ENCODE measurements at regions not wholly inside any gene's neighbourhood (a gene's known extent, or its start where the extent isn't known, plus 50 kb on each side); places are given as distances from the start of the nearest gene placed in this dataset.

DNA sequence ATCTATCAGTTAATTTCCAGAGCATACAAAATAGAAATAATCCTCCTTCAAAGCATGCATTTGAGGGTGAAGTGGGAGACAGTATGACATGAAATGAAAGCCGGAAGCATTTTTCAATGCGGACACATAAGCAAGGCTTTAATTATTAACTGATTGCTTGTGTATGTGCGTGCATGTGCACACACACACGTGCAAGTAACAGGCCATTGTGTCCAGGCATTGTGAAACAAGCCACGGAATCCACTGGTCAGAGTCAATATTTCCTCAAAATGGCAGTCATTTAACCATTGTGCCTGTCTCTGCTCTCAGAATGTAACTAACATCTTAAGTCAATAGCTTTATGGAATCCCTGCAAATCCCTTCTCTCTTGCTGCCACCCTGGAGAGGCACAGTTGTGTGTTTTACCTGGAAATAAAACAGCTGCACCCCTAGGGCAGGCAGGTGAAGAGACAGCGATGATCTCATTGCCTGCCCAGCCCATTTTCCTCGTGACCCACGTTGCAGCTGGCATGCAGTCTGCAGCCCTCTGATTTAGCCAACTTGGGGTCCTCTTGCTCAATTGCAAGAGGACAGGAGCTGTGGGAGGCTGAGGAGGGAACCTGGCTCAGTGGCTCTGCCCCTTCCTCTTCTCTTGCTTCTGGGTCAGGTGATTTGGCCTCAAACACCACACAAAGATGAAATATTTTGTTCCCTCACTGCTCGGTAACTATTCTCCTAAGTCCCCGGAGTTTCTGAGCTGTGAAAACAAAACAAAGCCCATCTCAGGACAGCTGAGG, 500.9 kb upstream of the ZMIZ1 start:
- no peak for DNase-seq (ENCODE audit: low spot score)

DNA sequence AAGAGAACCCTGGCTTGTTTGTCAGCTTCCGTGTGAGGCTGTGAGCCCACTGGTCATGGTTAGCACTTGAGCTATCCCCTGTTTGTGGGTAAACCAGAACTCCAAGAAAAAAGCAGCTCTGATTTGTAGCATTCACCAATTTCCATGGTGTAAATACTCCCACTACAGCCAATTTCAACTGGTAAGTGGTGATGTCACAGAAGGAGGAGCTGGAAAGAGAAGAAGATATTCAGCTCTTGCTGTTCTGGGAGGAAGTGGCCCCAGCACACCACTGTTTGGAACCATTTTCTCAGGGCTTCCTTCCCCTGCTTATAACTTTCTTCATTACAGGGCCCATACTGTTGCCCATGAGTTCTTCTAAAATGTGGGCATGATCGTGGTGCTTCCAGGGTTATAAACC, 500.1 kb upstream of the ZMIZ1 start:
- no peak for DNase-seq (ENCODE audit: low spot score)

DNA sequence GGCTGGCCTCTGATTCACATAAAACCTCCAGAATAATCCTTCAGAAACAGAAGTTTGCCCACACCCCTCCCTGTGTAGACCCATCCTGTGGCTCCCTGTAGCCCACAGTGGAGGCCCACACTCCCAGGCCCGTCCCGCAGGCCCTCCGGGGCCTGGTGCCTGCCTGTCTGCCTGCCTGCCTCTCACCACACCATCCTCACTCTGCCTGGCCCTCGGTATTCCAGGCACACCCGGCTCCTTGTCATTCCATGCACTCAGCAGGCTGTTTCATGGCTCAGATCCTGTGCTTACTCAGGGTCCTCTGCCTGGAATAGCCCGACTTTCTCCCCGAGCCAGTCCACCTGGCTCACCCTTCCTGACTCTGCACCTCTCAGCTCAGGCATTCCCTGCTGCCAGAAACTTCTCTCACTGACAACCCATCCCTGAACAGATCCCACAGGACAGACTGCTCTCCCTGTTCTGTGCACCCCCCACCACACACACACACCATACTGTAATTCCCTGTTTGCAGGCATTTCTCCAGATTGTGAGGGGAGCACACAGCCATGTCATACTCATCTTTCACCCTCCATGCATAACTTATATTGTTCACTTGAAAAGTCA, 498.0 kb upstream of the ZMIZ1 start:
- DNase-seq (ENCODE audit: low spot score), result peak; percentile 24

DNA sequence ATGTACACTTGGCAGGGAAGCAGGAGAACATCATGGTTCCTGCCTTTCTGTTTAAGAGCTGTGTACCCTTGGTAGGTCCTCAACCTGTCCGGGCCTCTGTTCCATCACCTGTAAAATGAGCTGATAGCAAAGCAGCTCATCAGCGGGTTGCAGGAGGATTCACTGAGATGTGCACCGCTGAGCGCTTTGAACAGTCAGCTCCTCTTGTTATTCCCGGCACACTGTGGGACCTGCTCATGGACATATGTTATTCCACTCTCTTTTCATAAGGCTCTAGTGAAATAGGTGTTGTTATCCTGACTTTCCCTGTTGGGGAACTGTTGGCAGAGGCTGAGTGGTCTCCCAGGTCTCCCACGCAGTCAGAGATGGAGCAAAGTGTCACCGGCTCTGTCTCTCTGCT, 497.5 kb upstream of the ZMIZ1 start:
- DNase-seq (ENCODE audit: low spot score), result no peak

DNA sequence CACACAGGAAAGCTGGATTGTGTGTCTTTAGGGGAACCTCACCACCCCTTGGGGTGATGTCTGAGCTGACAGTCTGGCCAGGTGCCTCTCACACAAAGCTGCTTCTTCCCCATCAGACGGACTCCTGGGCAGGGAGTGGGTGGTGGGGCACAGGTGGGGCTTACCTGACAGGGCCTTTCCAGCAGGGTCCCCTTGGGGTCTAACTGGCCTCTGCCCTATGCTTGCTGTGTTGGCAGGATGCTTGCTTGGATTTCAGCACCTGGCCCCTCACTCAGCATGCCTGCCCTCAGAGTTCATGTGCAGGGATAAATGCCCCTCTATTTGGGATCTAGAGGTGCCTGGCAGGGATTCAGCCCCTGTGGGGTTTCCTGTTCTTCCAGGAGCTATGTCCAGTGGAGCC, 496.9 kb upstream of the ZMIZ1 start:
- DNase-seq (ENCODE audit: low spot score), result no peak

DNA sequence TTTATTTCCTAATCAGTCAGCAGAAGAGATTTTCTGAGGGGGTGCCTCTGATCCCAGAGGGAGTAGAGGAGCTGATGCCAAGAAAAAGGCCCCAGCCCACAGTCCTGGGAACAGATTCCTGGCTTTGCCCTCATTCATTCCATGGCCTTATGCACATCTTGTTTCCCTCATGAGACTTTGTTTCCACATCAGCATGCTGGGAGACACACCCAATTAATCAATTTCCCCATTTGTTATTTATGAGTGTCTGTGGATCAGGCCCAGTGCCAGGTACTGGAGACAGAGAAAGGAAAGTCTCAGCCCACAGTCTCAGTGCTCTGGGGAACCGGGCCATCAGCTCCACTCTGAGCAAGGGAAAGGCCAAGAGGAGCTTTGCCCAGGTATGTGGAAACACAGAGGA, 496.2 kb upstream of the ZMIZ1 start:
- DNase-seq (ENCODE audit: low spot score), result no peak

DNA sequence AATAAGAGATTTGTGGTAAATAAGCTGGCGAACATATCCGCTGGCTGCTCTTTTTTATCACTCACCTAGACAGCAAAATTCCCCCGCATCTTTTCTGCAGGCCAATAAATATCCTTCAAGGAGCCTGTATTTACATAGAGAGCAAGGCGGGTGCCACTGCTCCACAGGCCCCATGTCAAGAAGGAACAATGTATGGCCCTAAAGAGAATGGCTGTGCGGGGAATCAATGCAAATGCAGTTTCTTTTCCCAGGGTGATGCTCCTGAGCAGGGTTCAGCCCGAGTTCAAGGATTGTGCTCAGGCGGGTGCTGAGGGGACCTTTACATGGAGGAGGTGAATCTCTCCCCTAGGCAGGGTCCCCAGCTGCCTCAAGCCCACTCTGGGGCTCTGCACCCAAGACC, 494.2 kb upstream of the ZMIZ1 start:
- DNase-seq (ENCODE audit: low spot score), result no peak

DNA sequence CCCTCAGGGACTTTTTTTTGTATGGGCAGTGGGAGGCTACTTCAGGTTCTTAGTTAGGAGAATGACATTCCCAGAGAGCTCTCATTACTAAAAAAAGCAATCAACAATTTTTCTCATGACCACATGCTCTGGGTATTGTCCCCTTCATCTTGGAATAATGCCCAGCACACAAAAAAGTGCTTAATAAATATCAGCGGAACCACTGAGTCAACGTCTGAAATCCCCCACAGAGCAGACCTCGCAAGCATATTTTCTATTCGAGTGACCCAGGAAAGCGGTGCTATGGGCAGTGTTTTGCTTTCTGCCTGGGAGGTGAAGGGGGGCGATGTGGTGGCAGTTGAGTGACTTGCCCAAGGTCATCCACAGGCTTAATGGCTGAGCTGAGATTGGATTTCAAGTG, 493.4 kb upstream of the ZMIZ1 start:
- DNase-seq (ENCODE audit: low spot score), result no peak

DNA sequence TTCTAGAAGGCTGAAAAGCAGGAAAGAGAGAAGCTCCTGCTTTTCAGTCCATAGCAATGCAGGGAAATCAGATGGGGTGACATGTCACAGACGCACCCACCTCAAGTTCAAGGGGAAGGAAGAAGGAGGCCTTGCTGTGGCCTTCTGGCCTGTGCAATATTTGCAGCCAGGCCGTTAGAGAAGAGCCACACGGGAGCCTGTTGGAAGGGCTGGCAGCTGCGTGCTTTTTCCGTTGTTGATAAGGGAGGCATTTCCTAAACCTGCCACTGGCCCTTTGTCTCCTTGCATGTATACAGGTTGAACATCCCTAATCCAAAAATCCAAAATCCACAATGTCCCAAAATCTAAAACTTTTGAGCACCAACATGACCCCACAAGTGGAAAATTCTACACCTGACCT, 492.5 kb upstream of the ZMIZ1 start:
- DNase-seq (ENCODE audit: low spot score), result no peak

DNA sequence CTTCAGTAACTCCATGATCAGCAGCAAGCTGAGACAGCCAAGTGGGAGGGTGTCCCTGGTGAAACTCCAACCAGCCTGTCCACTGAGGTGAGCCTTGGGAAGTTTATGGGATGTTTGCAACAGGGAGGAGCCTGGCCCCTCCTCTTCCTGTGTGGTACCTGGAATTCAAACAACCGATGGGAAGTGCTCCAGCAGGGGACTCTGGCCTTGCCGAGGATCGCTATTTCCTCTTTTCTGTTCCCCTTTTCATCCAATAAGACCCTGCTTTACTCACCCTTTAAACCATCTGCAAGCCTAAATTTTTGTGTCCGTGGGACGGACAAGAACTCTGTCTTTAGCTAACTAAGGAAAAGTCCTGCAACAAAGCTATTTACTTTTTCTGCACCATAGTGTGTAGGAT, 491.1 kb upstream of the ZMIZ1 start:
- DNase-seq (ENCODE audit: low spot score), result peak; percentile 19

DNA sequence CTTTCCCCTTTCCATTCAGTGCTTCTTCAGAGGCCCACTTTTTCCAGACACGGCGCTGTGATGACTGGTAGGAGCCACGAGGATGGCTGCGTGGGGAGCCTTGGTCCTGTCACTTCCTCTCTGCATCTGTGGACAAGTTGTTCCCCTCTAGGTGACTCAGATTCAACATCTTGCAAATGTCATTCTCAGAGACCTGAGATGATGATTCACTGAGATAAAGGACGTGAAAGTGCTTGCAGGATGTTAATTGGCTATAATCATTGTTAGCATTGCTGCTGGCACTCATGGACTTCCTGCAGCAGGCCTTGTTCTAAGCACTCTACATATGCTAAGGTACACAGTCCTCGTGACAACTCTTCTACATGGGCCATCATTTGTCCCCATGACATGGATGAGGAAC, 489.8 kb upstream of the ZMIZ1 start:
- DNase-seq (ENCODE audit: low spot score), result no peak

DNA sequence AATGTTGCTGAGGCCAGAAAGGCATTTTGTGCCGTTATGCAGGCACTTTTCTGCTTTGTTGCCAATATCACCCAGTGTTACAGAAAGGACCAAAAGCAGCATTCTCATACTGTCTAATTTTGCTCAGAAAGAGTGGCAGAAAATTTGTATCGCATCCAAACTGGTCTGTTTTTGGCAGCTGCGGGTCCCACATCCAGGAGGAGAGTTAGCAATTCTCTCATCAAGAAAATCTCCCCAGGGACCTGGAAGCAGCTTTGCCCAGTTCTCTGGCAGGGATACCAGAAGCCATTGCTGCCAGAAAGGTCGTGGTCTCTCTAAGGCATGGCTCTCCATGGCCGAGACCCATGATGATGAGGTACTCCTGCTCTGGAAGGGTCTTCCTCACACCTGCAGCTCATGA, 489.2 kb upstream of the ZMIZ1 start:
- no peak for DNase-seq (ENCODE audit: low spot score)

DNA sequence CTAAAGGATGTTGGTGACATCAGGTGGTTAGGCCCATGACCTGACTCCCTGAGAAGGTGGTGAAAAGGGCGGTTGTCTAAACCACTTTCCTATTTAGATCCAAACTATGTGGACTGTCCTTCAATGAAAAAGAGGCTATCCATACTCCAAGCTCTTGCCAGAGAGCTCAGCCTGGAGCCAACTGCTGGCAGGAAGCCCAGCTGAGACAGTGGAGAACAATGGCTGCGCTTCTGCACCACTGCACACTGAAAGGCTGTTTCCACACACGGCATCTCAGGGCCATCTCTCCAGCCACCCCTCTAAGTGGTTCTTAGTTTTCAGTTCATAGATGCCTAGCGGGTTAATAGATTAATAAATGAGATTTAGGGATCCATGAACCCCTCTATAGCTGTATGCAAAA, 488.8 kb upstream of the ZMIZ1 start:
- peak; percentile 94 for DNase-seq (ENCODE audit: low spot score)

DNA sequence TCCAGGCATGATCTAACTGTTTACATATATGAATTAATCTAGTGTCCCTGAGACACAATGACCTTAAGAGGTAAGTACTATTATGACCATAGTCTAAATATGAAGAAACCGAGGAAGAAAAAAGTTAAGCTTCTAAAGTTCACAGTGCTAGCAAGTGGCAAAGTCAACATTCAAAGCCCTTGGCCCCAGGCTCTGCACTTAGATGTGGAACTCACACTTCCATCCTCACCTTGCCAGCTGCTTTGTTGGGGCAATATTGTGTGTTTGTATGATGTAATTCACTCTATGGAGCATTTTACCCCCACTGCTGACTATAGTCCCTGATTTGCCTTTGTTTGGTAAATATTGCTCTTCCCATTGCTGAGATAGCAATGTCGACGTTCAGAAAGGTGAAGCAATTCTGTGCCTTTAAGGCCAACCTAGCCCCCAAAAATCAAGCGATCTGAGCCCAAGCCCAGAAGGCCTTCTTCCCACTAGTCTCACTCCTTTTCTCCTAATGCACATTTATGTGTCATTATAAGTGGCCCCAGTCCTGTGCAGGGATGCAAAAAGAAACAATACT, 487.6 kb upstream of the ZMIZ1 start:
- no peak for DNase-seq (ENCODE audit: low spot score)

DNA sequence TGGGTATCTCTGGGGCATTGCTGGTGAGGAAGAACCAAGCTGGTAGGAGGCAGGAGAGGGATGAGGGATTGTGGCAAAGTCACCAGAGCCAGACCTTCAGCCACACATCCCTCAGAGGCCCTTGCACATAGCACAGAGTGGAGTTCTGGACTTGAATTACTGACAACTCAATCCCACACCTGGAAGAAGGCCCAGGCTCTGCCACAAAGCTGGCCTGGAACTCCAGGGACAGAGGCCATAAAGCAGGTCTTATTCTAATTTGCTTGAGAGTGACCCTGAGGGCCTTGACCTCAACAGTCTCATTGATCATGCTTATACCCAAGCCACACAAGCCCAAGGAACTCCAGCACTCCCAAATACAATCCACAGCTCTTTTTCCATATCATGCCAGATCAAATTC, 486.2 kb upstream of the ZMIZ1 start:
- DNase-seq (ENCODE audit: low spot score), result no peak

DNA sequence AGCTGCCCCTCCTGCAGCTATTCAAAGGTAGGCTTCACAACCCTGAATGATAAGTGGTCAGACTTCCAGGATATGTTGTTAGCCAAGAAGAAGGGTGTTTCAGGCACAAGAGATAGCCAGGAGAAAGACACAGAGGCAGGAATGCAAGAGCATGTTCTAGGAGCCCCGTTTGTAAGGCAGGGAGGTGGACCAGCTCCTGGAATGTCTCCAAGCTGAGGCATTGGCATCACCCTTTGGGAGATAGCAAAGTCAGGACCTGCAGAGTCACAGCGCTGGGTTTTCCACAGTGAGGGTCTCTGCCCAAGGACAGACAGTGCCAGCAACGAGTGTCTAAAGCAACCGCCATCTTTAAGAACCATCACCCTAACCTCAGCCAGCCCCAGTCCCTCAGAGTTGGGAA, 484.5 kb upstream of the ZMIZ1 start:
- DNase-seq (ENCODE audit: low spot score), result no peak

DNA sequence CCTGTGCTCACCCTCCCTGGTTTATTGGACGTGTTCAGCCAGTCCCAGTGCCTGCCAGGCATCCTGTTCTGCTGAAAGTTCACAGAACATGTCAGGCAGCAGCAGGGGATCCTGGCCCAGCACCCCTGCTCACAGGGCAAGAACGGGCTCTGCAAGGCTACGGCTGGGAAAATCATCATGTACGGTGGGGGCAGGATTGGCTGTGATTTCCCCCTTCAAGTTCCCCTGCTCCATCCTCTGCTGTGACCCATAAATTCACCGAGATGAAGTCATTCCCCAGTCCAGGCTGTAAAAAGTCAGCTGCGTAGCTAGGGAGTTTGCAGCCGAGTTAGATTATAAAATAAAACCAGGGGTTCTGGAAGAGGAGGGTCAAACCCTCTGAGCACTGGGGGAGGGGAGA, 484.1 kb upstream of the ZMIZ1 start:
- no peak for DNase-seq (ENCODE audit: low spot score)

DNA sequence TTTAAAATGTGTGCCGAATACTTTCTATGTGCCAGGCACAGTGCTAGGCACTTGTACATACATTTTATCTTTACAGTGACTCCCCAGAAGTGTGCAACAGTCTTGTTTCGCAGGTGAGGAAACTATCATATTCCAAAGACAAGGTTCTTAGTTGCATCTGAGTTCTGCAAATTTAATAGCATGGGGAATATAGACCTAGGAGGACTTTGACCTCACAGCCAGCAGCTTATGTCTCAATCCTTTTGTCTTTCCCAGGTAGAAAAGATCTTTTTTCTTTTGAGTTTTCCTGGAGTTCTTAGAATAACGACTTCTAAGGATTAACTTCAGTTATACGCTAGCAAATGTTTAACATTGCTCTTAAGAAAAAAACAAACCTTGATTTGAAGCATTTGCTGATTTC, 482.8 kb upstream of the ZMIZ1 start:
- DNase-seq (ENCODE audit: low spot score), result no peak

DNA sequence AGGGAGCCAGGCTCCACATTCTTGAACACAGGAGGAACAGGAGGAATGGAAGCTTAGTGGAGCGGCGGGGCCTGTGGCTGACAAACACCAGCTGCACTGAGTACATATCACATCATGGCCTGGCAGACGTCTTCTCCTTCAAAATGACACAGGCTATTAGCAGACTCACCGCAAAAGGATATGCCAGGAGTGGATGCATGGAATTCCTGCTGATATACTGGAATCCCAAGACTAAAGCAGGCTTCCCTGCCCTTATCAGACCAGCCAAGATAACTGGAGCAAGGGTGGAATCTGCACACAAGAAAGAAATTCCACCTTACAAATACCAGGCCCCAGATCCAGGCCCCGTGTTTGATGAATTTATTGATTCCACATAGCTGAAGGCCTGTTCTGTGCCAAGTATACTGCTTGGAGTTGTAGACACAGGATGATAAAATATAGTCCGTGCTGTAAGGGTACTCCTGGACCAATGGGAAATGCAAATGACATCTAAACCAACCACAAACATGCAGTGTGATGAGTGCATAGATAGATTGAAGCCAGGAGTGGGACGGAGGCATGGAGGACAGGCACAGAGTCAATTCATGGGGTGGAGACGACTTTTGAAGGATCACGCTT, 480.5 kb upstream of the ZMIZ1 start:
- DNase-seq (ENCODE audit: low spot score), result no peak

DNA sequence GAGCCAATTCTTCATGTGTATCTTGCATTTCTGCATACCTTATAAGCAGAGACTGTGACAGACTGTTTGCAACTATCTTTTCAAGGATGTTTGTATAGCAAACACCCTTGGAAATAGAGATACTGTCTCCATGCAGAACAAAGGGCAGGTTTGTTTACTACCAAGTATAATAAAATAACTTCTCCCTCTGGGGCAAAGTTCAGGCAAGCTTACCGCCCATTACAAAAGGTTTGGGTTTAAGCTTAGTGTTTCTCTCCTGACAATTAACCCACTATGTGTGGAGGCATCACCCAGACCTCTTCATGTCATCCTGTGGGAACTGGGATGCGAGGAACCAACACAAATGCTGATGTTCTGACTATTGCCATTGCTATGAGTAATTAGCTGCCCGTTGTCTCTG, 479.1 kb upstream of the ZMIZ1 start:
- DNase-seq (ENCODE audit: low spot score), result no peak

DNA sequence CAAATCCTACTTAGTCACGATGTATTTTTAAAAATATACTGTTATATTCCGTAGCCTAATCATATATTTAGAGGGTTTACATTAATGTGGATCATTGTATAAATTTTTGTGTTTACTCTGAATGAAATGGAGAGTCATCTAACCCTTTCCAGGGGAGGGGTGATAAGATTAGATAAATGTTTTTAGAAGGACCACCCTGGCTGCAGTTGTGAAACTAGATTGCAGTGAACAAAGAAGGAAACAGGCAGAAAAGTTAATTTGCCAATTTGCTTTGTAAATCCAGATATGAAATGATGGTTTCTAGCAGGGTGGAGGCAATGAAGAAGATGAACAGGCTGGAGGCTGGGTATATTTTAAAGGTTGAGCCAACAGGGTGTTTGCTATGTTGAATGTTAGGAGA, 477.7 kb upstream of the ZMIZ1 start:
- no peak for DNase-seq (ENCODE audit: low spot score)

DNA sequence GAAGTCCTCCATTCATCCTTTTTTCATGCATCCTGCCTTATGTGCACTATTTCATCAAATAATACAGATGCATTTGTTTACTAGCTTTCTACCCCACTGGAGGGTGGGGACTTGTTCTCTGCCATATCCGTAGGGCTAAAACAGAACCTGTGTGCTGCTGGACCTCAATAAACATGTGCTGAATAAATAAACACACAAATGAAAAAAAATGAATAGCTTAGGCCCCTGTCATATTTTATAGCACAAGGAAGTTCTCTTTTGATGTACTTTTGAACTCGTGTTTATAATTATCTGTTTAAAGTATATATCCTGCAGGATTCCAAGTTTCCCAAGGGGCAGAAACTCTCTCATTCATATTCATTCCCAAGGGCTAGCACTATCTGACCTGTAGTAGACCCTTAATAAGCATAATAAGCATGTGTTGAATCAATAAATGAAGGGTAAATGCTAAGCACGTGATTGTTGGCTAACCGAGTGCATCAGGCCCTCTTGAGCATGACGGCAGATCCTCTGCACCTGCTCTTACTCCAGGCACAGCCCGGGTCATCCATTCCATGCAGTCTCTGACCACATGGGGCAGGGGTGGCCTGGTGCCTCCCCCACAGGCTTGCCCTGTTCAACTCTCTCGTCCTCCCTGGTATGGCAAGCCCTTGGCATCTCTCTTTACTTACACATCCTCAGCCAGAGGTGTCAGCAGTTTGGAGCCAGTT, 474.1 kb upstream of the ZMIZ1 start:
- DNase-seq (ENCODE audit: low spot score), result no peak

DNA sequence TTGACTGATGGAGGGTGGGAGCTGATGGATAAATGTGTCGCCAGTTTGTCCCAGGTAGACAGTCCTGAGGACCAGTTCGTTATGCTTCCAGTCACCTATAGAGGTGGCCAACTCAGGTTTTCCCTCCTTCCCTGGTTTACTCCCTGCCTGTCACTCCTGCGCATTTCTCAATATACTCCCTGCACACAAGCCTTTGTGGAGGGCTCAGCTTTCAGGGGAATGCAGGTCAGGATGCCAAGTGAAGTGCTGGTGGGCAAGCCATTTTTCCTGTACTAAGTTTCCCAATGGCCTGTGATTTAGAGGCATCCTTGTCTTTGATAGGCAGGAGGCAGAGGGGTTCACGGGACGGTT, 473.5 kb upstream of the ZMIZ1 start:
- no peak for DNase-seq (ENCODE audit: low spot score)
